Neural progenitor cell (in vitro differentiated cells): ENCODE measurements at regions not wholly inside any gene's neighbourhood (a gene's known extent, or its start where the extent isn't known, plus 50 kb on each side); places are given as distances from the start of the nearest gene placed in this dataset.

ENCODE experiments used
- DNase-seq: peaks from one replicate; pipeline ENCODE4 v3.0.0-alpha.2; 2016; ENCODE audit warnings: low spot score
- H2AFZ ChIP-seq: fragments of 200-600 bp; sonication (generic); replicated peaks from 2 replicates; pipeline ENCODE4 v1.6.1; 2016; ENCODE audit warnings: antibody characterized with exemption
- H3F3A ChIP-seq: fragments of 200-600 bp; sonication (generic); 2 replicates; pipeline ENCODE4 v1.6.1; 2016; ENCODE audit warnings: antibody characterized with exemption, low read depth
- H3K27ac ChIP-seq: fragments of 200-600 bp; sonication (generic); 2 replicates; pipeline ENCODE4 v1.5.1; 2016; ENCODE audit warnings: mild to moderate bottlenecking
- H3K27me3 ChIP-seq: fragments of 200-600 bp; sonication (generic); 2 replicates; pipeline ENCODE4 v1.6.1; 2016; ENCODE audit warnings: mild to moderate bottlenecking, moderate library complexity
- H3K36me3 ChIP-seq: fragments of 200-600 bp; sonication (generic); 2 replicates; pipeline ENCODE4 v1.5.1; 2016
- H3K4me1 ChIP-seq: fragments of 200-600 bp; sonication (generic); 2 replicates; pipeline ENCODE4 v1.6.1; 2016; ENCODE audit warnings: mixed run types
- H3K4me2 ChIP-seq: fragments of 200-600 bp; sonication (generic); 2 replicates; pipeline ENCODE4 v1.6.1; 2016
- H3K4me3 ChIP-seq: fragments of 200-600 bp; sonication (generic); 2 replicates; pipeline ENCODE4 v1.5.1; 2016
- H3K79me2 ChIP-seq: fragments of 200-600 bp; sonication (generic); 2 replicates; pipeline ENCODE4 v1.6.1; 2016; ENCODE audit warnings: low read depth
- H3K9ac ChIP-seq: fragments of 200-600 bp; sonication (generic); 2 replicates; pipeline ENCODE4 v1.6.1; 2016
- H3K9me3 ChIP-seq: fragments of 200-600 bp; sonication (generic); 2 replicates; pipeline ENCODE4 v1.5.1; 2016; ENCODE audit warnings: low read depth
- H4K20me1 ChIP-seq: fragments of 200-600 bp; sonication (generic); 2 replicates; pipeline ENCODE4 v1.6.1; 2016; ENCODE audit warnings: low read depth
- H3K27ac Mint-ChIP-seq: 3 replicates; pipeline ENCODE4 v1.8.0; 2021; ENCODE audit warnings: mixed read lengths
- H3K27me3 Mint-ChIP-seq: 2 replicates; pipeline ENCODE4 v1.8.0; 2022; ENCODE audit warnings: low read depth, mild to moderate bottlenecking, inconsistent platforms, moderate library complexity, mixed read lengths; ENCODE audit not compliant: insufficient read depth
- H3K36me3 Mint-ChIP-seq: 3 replicates; pipeline ENCODE4 v1.8.0; 2021; ENCODE audit warnings: mixed read lengths
- H3K4me1 Mint-ChIP-seq: 3 replicates; pipeline ENCODE4 v1.8.0; 2021; ENCODE audit warnings: mixed read lengths
- H3K4me3 Mint-ChIP-seq: 3 replicates; pipeline ENCODE4 v1.8.0; 2021; ENCODE audit warnings: mild to moderate bottlenecking, moderate library complexity, mixed read lengths
- H3K9me3 Mint-ChIP-seq: 3 replicates; pipeline ENCODE4 v1.8.0; 2020; ENCODE audit warnings: mixed read lengths
- EZH2 ChIP-seq: fragments of 200-600 bp; sonication (generic); IDR thresholded peaks from 2 replicates; pipeline ENCODE4 v1.6.1; 2017; ENCODE audit warnings: antibody characterized with exemption, mild to moderate bottlenecking, moderate library complexity
- EZH2phosphoT487 ChIP-seq: fragments of 200-600 bp; sonication (generic); IDR thresholded peaks from 2 replicates; pipeline ENCODE4 v1.6.1; 2017; ENCODE audit warnings: antibody characterized with exemption
- TF ChIP-seq, protein P1 (sequence below): fragments of 200-600 bp; sonication (generic); IDR thresholded peaks from 2 replicates; pipeline ENCODE4 v1.5.1; 2017; ENCODE audit warnings: antibody characterized with exemption, mild to moderate bottlenecking

DNA sequence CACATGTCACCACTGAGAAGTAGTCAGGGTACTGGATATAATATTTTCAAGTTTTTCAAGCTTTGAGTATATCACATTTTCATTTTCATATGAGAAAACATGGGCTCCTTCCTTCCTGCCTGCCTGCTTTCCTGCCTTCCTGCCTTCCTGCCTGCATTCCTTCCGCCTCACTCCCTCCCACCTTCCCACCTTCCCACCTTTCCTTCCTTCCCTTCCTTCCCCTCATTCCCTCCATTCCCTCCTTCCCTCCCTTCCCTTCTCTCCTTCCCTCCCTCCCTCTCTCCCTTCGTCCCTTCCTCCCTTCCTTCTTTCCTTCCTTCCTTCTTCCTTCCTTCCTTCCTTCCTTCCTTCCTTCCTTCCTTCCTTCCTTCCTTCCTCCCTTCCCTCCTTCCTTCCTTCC is 175.3 kb downstream of the HMHB1 start:
- no peak for DNase-seq
- H3K36me3 ChIP-seq = no peaks in the 10 kb centered on the region
- peaks cover 2% of the 10 kb centered on the region for H3K27me3 Mint-ChIP-seq
- peak overlapping the region; percentile 32 for H3K27ac Mint-ChIP-seq
- TF ChIP-seq EZH2phosphoT487 = no peak
- TF ChIP-seq, protein P1, sequence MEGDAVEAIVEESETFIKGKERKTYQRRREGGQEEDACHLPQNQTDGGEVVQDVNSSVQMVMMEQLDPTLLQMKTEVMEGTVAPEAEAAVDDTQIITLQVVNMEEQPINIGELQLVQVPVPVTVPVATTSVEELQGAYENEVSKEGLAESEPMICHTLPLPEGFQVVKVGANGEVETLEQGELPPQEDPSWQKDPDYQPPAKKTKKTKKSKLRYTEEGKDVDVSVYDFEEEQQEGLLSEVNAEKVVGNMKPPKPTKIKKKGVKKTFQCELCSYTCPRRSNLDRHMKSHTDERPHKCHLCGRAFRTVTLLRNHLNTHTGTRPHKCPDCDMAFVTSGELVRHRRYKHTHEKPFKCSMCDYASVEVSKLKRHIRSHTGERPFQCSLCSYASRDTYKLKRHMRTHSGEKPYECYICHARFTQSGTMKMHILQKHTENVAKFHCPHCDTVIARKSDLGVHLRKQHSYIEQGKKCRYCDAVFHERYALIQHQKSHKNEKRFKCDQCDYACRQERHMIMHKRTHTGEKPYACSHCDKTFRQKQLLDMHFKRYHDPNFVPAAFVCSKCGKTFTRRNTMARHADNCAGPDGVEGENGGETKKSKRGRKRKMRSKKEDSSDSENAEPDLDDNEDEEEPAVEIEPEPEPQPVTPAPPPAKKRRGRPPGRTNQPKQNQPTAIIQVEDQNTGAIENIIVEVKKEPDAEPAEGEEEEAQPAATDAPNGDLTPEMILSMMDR = no peak
- TF ChIP-seq EZH2 = no peak
- no peaks in the 10 kb centered on the region for H3K9me3 ChIP-seq
- no peaks in the 10 kb centered on the region for H4K20me1 ChIP-seq
- H3K9me3 Mint-ChIP-seq = no peaks in the 10 kb centered on the region
- no peaks in the 10 kb centered on the region for H3K27me3 ChIP-seq
- no peak overlapping the region for H3K9ac ChIP-seq
- peaks cover 23% of the 10 kb centered on the region for H3K4me1 Mint-ChIP-seq
- H3K4me3 ChIP-seq = no peak overlapping the region
- H3F3A ChIP-seq = no peaks in the 10 kb centered on the region
- no peak overlapping the region for H2AFZ ChIP-seq
- no peaks in the 10 kb centered on the region for H3K79me2 ChIP-seq
- no peak overlapping the region for H3K4me3 Mint-ChIP-seq
- no peak overlapping the region for H3K4me2 ChIP-seq
- no peaks in the 10 kb centered on the region for H3K36me3 Mint-ChIP-seq
- no peak overlapping the region for H3K27ac ChIP-seq
- no peaks in the 10 kb centered on the region for H3K4me1 ChIP-seq

DNA sequence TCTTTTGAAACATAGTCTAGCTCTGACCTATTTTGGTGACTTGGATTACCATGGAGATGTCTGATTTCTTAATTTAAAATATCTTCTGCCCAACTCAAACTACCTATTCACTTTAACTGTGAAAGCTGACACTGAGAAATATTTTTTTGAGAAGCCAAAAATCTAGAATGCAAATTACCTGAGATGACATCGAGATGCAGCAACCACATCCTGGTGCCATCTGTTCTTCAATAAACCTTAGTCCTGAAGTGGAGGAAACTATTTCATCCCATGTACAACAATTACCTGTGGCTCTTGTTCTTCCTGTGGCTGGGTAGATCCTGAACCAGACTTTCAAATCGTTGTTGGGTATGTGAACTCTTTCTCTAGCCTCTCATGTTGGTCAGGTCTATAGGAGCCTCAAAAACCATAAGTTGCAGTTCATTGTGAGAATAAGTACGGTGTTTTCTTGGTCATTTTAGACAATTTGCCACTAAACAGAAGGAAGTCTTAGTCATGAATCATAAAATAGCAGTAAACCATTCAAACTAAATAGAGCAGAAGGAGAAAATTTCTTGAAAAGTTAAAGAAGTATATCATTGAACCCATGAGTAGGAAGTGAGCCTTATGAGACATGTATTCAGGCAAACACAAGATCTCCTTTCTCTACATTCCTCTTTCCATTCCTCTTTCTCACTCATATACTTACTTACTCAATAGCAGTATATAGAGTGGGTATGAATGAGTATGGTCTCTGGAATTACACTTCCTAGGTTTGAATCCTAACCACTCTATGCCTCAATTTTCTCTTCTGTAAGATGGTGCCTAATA is 176.0 kb downstream of the HMHB1 start:
- no peaks in the 10 kb centered on the region for H3F3A ChIP-seq
- H3K27me3 ChIP-seq = no peaks in the 10 kb centered on the region
- H3K4me3 Mint-ChIP-seq = no peak overlapping the region
- peaks cover 2% of the 10 kb centered on the region for H3K27me3 Mint-ChIP-seq
- no peaks in the 10 kb centered on the region for H3K9me3 Mint-ChIP-seq
- no peaks in the 10 kb centered on the region for H3K36me3 ChIP-seq
- no peak overlapping the region for H3K9ac ChIP-seq
- no peak overlapping the region for H3K4me2 ChIP-seq
- no peak for TF ChIP-seq EZH2
- TF ChIP-seq, protein P1 = no peak
- no peaks in the 10 kb centered on the region for H3K4me1 ChIP-seq
- no peaks in the 10 kb centered on the region for H3K36me3 Mint-ChIP-seq
- no peak for DNase-seq
- peak overlapping the region; percentile 32 for H3K27ac Mint-ChIP-seq
- H3K79me2 ChIP-seq = no peaks in the 10 kb centered on the region
- no peak overlapping the region for H3K4me3 ChIP-seq
- H2AFZ ChIP-seq = no peak overlapping the region
- H3K4me1 Mint-ChIP-seq = peaks cover 23% of the 10 kb centered on the region
- H3K9me3 ChIP-seq = no peaks in the 10 kb centered on the region
- H4K20me1 ChIP-seq = no peaks in the 10 kb centered on the region
- H3K27ac ChIP-seq = no peak overlapping the region

DNA sequence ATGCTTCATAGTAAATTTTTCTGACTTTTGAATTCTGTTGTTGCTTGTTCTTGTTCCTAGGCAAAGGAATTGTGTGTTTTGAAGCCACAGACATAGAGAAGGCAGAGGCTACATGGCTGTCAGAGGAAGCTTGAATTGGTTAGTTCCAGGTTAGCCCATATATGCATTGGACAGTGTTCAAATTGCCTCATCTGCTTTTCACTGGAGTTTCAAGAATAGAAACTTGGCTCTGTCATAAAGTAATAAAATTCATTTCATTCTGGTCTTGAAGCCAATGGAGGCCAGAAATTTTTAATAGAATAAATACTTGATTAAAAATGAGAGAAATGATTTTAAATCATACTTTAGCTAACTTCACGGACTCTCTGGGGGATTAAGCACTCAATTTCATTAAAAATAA is 178.0 kb downstream of the YIPF5 start:
- Histone ChIP-seq H3K9ac (no peak overlapping the region), H2AFZ (no peak overlapping the region), H4K20me1 (no peaks in the 10 kb centered on the region), H3K79me2 (no peaks in the 10 kb centered on the region), H3F3A (no peaks in the 10 kb centered on the region), H3K4me3 (no peak overlapping the region), H3K27ac (no peak overlapping the region), H3K36me3 (no peaks in the 10 kb centered on the region), H3K27me3 (no peaks in the 10 kb centered on the region), H3K4me2 (no peak overlapping the region), H3K9me3 (no peaks in the 10 kb centered on the region), H3K4me1 (no peaks in the 10 kb centered on the region)
- Mint-ChIP-seq H3K27ac (no peak overlapping the region), H3K4me1 (peaks cover 3% of the 10 kb centered on the region), H3K36me3 (no peaks in the 10 kb centered on the region), H3K9me3 (no peaks in the 10 kb centered on the region), H3K27me3 (no peaks in the 10 kb centered on the region), H3K4me3 (no peak overlapping the region)
- no peak for DNase-seq
- TF ChIP-seq, protein P1 = no peak
- no peak for TF ChIP-seq EZH2phosphoT487
- no peak for TF ChIP-seq EZH2
